Bronchial epithelial cell (primary cell): ENCODE measurements at regions not wholly inside any gene's neighbourhood (a gene's known extent, or its start where the extent isn't known, plus 50 kb on each side); places are given as distances from the start of the nearest gene placed in this dataset.

Source experiments
- DNase-seq: peaks from one replicate; pipeline ENCODE4 v3.0.0-alpha.2; 2010; ENCODE audit warnings: low read depth
- FAIRE-seq: peaks from 2 replicates; lab custom pipeline; 2011; peaks lifted over from hg19 to GRCh38; lab: Jason Lieb, UNC
- H3K27me3 ChIP-seq: 2 replicates; pipeline ENCODE4 v1.5.1; 2011; ENCODE audit warnings: low read length; ENCODE audit not compliant: control insufficient read depth, insufficient read depth
- H3K36me3 ChIP-seq: 2 replicates; pipeline ENCODE4 v1.5.1; 2011; ENCODE audit warnings: low read length; ENCODE audit not compliant: control insufficient read depth, insufficient read depth
- H3K4me3 ChIP-seq: 2 replicates; pipeline ENCODE4 v1.5.1; 2011; ENCODE audit warnings: mild to moderate bottlenecking, low read depth, low read length, control low read depth
- CTCF ChIP-seq: IDR thresholded peaks from 2 replicates; pipeline ENCODE4 v1.5.1; 2011; ENCODE audit warnings: mild to moderate bottlenecking, moderate library complexity, low read length, control low read depth, inconsistent platforms; ENCODE audit not compliant: insufficient read depth, severe bottlenecking

- no peak for FAIRE-seq
- no peaks in the 10 kb centered on the region for H3K27me3 ChIP-seq
- TF ChIP-seq CTCF, result no peak
- no peaks in the 10 kb centered on the region for H3K36me3 ChIP-seq
- H3K4me3 ChIP-seq, result no peak overlapping the region
- DNase-seq, result no peak
Measured at GRCh38 chr11:70853068-70853769, 399.2 kb downstream of the SHANK2 start.

- Histone ChIP-seq H3K27me3 (no peaks in the 10 kb centered on the region), H3K4me3 (no peak overlapping the region), H3K36me3 (no peaks in the 10 kb centered on the region)
- TF ChIP-seq CTCF, result no peak
- DNase-seq (no peak), FAIRE-seq (no peak)
Measured at GRCh38 chr11:70853770-70854108, 398.6 kb downstream of the SHANK2 start.

- TF ChIP-seq CTCF, result no peak
- Histone ChIP-seq H3K4me3 (no peak overlapping the region), H3K36me3 (no peaks in the 10 kb centered on the region), H3K27me3 (no peaks in the 10 kb centered on the region)
- FAIRE-seq (no peak), DNase-seq (no peak)
Measured at GRCh38 chr11:70854201-70854600, 398.2 kb downstream of the SHANK2 start.

- no peak for DNase-seq
- FAIRE-seq, result peak; percentile 85
- no peak for TF ChIP-seq CTCF
- H3K27me3 ChIP-seq, result no peaks in the 10 kb centered on the region
- H3K36me3 ChIP-seq, result no peaks in the 10 kb centered on the region
- H3K4me3 ChIP-seq, result no peak overlapping the region
Measured at GRCh38 chr11:70854901-70855556, 397.3 kb downstream of the SHANK2 start.

GRCh38 chr11:70857894-70858293 lies 394.5 kb downstream of the SHANK2 start:
- H3K27me3 ChIP-seq, result no peaks in the 10 kb centered on the region
- TF ChIP-seq CTCF, result no peak
- H3K36me3 ChIP-seq, result no peaks in the 10 kb centered on the region
- H3K4me3 ChIP-seq, result no peak overlapping the region
- DNase-seq (no peak), FAIRE-seq (no peak)
